G401.6 (cell line): ENCODE measurements at regions not wholly inside any gene's neighbourhood (a gene's known extent, or its start where the extent isn't known, plus 50 kb on each side); places are given as distances from the start of the nearest gene placed in this dataset.
"Not testable (repeated sequence)": the region's sequence is repeated elsewhere in the genome, so short reads cannot be mapped to it uniquely, and the experiment has no call there.

ENCODE experiments used
- FAIRE-seq: peaks from 2 replicates; lab custom pipeline; 2012; peaks lifted over from hg19 to GRCh38; lab: Jason Lieb, UNC

DNA sequence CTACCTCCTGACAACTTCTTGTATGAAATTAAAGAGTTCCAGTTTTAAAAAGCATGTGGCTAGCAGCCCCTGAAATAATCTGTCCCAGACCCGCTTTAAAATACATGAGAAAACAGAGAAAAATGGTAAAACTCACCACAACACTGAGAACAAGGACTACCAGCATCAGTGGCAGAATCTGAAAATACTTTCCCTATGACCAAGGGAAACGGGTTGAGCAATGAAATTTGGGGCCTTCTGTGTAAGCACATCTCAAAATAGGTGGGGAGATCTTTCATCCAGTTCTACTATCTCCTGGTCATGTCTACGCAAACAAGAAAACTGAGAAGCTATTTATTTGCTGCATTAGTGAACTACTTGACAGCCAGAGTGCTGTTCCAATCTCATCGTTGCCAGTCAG lies 172.3 kb downstream of the LNPK start:
- FAIRE-seq, result no peak

- FAIRE-seq, result no peak
Observed at GRCh38 chr2:175827856-175828255, 174.2 kb downstream of the LNPK start.

- no peak for FAIRE-seq
Observed at GRCh38 chr2:175824243-175824642, 177.8 kb downstream of the LNPK start.

GRCh38 chr2:175823707-175824073 lies 178.4 kb downstream of the LNPK start:
- FAIRE-seq, result no peak

GRCh38 chr2:175823002-175823706 lies 178.9 kb downstream of the LNPK start:
- FAIRE-seq, result no peak

DNA sequence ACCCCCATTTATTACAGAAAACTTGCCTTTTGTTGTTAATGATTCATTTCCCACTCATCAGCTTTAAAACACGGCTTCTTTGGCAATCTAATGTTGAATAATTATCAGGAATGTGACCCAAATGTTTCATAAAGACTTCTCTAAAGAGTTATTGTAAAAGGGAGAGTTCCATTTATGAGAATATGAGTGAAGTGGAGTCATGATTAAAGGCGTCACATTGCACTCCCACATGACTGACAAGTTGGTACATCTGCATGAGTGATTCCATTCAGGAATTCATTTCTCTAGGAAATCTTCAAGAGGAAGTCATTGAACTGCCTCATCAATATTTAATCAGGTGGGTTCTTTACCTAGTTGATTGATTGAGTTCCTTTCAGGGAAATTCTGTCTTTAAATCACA lies 184.8 kb downstream of the LNPK start:
- no peak for FAIRE-seq

- FAIRE-seq, result no peak
Observed at GRCh38 chr2:175815537-175815936, 186.5 kb downstream of the LNPK start.

- no peak for FAIRE-seq
Observed at GRCh38 chr2:175811971-175812370, 190.1 kb downstream of the LNPK start.

- no peak for FAIRE-seq
Observed at GRCh38 chr2:175808858-175809257, 193.2 kb downstream of the LNPK start.

GRCh38 chr2:175808078-175808477 lies 194.0 kb downstream of the LNPK start:
- no peak for FAIRE-seq

DNA sequence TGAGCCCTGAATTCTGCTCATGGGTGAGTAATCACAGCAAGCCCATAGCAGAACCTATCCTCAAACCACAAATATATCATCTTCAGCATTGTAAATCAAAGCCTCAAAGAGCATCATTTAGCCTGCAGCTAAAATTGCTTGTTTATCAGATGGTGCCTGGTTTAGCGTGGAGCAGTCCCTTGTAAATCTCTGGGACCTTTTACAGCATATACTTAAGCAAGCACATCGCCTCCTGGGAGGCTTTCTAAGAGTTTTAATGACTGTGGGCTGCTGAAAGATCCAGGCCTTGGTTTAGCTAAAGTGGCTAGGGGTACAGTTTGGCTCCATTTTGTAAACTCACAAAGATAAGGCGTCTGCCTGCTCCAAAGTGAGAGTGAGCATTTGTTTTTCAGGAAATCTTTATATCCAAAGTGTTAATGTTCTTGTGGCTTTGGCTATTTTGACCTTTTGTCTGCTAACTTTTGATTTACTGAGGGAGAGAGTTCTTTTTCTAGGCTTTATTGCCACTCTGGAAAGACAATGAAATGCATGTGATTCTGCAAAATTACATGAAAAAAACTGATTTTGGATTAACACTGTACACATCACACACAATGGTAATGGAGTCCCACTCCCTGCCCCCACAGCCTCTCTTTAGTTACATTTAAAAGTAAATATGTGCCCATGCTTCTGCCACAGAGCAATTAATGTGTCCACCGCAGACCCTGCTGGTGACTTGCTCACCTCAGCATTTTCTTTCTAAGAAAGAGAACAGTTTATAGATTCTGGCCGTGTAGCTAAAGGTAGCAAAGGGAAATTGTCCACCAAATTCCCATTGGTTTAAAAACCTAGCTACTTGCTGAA lies 194.8 kb downstream of the LNPK start:
- FAIRE-seq, result no peak

GRCh38 chr2:175806570-175806969 lies 195.5 kb downstream of the LNPK start:
- FAIRE-seq, result no peak

DNA sequence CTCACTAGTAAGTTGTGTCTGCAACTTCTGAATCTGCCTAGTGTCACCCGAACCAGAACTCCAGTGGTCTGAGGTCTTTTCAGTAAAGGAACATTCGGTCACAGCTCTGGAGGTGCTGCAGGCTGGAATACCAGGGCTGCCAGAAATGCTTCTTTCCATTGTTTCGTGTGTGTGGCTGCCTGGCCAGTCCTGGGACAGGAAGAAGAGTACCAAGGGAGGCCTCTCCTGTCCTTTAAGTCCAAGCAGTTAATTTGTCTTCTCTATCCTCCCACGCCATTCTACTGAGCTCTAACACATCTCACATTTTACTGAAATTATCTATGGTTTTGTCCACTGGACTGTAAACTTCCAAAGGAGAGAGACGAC lies 196.0 kb downstream of the LNPK start:
- FAIRE-seq, result no peak

- FAIRE-seq, result no peak
Observed at GRCh38 chr2:175805442-175806124, 196.5 kb downstream of the LNPK start.

DNA sequence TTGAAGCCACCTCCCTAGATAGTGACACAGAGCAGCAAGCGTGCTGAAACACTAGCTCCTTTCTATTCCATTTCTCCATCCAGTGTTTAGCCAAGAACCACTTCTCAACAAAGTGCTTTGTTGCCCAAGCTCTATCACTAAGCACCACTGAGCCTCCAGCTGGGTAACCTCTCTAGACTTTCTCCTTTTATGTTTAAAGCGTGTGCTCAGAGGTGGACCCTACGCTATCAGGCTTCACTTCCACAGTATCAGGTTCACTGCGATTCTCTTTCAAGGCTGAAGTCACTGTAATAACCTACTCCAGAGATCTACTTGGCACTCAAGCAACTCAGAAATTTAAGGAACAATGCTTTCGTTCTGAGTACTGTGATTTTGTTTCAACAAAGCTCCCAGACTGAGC lies 197.9 kb downstream of the LNPK start:
- FAIRE-seq, result no peak

GRCh38 chr2:175796422-175796821 lies 205.6 kb downstream of the LNPK start:
- FAIRE-seq, result not testable (repeated sequence)

GRCh38 chr2:175793648-175794047 lies 208.4 kb downstream of the LNPK start:
- FAIRE-seq, result no peak

- FAIRE-seq, result no peak
Observed at GRCh38 chr2:175792881-175793280, 209.2 kb downstream of the LNPK start.

- FAIRE-seq, result no peak
Observed at GRCh38 chr2:175792199-175792598, 209.9 kb downstream of the LNPK start.

DNA sequence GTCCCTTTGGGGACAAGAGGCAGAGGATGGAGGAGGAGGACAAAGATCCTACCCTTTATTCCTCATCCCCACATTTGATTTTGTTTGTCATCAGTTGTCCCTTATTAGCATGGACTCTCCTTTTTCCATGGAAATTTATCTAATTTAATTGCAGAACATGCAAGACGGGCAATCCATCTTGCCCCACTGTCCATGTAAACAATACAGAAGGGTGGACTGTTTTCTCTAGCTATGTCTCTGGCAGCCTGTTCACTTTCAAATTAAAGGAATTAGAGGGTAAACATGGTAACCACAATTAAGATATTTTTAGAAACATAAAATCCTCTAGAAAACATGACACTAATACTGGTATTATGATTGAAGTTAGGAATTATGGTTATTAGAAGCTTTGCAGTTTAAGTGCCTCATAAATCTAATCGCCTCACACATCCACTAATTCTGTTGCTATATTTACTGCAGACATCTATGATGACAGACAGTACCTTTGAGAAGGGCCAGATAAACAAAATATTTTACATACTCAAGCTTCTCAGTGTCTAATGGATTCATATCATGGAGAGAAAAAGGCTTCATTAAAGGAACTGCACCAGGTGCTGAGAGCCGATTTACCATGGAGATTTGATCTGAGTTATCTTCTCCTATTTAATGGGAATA lies 215.5 kb downstream of the LNPK start:
- no peak for FAIRE-seq

DNA sequence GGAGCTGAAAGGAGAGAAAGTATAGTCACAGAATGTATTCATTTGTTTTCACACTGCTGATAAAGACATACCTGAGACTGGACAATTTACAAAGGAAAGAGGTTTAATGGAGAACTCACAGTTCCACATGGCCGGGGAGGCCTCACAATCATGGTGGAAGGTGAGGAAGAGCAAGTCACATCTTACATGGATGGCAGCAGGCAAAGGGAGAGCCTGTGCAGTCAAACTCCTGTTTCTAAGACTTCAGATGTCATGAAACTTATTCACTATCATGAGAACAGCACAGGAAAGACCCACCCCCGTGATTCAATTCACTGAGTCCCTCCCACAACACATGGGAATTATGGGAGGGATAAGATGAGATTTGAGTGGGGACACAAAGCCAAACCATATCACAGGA lies 224.7 kb downstream of the LNPK start:
- not testable (repeated sequence) for FAIRE-seq

GRCh38 chr2:175769200-175769599 lies 232.9 kb downstream of the LNPK start:
- no peak for FAIRE-seq

GRCh38 chr2:175766880-175767279 lies 235.2 kb downstream of the LNPK start:
- no peak for FAIRE-seq
